ENCODE measurements at regions not wholly inside any gene's neighbourhood (a gene's known extent, or its start where the extent isn't known, plus 50 kb on each side); places are given as distances from the start of the nearest gene placed in this dataset.
"Not testable (repeated sequence)": the region's sequence is repeated elsewhere in the genome, so short reads cannot be mapped to it uniquely, and the experiment has no call there.

DNA sequence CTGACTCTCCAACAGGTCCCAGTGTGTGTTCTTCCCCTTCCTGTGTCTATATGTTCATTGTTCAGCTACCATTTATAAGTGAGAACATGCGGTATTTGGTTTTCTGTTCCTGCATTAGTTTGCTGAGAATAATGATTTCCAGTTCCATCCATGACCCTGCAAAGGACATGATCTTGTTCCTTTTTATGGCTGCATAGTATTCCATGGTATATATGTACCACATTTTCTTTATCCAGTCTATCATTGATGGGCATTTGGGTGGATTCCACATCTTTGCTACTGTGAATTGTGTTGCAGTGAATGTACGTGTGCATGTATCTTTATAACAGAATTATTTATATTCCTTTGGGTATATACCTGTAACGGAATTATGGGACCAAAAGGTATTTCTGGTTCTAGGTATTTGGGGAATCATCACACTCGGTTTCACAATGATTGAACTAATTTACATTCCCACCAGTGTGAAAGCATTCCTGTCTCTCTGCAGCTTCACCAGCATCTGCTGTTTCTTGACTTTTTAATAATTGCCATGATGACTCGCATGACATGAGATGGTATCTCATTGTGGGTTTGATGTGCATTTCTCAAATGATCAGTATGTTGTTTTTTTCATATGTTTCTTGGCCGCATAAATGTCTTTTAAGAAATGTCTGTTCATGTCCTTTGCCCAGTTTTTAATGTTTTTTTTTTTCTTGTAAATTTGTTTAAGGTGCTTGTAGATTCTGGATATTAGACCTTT is 60.2 kb downstream of the LSMEM1 start:
- no peak for DNase-seq

DNA sequence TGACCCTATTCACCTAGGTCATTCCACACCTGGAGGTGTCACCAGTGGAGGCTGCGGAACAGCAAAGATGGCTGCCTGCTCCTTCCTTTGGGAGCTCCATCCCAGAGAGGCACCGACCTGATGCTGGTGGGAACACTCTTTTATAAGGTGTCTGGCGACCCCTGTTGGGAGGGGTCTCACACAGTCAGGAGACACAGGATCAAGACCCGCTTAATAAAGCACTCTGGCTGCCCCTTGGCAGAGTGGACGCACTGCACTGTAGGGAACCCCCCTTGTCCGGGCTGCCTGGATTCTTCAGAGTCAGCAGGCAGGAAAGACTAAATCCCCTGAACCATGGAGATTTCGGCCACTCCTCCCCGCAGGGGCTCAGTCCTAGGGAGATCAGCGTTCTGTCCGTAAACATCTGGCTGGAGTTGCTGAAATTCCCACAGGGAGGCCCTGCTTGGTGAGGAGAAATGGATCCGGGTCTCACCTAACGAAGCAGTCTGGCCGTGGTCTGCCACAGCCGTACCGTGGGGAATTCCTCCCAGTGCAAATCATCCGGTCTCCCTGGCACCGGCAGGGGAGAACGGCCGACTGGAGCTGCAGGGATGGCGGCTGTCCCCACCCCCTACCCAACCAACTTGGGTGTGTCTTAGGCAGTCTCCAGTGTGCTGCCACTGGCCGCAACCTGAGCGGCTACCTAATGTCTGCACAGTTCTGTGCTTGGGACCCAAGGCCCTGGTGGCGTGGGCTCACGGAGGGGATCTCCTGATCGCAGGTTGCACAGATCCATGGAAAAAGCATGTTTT is 66.1 kb downstream of the LSMEM1 start:
- no peak for DNase-seq

DNA sequence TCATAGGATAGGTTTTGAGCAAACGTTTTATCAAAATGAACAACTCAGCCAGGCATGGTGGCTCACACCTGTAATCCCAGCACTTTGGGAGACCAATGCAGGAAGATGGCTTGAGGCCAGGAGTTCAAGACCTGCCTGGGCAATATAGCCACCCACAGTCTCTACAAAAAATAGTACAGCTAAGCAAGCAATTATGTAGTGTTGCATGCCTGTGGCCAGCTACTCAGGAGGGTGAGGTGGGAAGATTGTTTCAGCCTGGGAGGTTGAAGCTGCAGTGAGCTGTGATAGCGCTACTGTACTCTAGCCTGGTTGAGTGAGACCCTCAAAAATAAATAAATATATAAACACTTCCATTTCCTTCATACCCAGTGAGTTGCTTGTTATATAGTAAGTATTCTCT is 67.1 kb downstream of the LSMEM1 start:
- DNase-seq: no peak

DNA sequence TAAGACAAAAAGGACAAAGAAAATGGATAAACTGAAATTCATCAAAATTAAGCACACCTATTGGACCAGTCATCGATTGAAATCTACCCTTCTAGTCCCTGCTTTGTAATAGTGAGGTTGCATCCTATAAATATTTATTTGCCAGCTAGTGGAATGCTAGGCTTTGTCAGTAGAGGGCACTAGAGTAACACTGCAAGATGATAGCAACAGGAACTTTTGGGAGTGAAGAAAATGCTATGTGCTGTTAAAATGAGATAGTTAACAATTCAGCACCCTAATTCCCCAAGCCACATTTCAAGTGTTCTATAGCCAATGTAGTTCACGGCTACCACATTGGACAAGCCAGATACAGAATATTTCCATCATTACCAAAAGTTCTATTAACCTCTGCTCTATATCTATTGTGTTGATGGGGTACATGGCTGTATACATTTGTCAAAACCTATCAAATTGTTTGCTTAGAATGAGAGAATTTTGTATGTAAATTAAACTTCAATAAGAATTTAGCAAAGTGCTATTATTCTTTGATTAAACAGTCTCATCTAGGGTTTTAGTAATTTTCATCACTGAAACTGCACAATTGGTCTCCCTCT is 69.8 kb downstream of the LSMEM1 start:
- peak; percentile 43 for DNase-seq

DNA sequence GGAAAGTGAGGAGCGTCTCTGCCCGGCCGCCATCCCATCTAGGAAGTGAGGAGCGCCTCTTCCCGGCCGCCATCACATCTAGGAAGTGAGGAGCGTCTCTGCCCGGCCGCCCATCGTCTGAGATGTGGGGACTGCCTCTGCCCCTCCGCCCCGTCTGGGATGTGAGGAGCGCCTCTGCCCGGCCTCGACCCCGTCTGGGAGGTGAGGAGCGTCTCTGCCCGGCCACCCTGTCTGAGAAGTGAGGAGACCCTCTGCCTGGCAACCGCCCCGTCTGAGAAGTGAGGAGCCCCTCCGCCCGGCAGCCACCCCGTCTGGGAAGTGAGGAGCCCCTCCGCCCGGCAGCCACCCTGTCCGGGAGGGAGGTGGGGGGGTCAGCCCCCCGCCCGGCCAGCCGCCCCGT is 70.7 kb downstream of the LSMEM1 start:
- not testable (repeated sequence) for DNase-seq

DNA sequence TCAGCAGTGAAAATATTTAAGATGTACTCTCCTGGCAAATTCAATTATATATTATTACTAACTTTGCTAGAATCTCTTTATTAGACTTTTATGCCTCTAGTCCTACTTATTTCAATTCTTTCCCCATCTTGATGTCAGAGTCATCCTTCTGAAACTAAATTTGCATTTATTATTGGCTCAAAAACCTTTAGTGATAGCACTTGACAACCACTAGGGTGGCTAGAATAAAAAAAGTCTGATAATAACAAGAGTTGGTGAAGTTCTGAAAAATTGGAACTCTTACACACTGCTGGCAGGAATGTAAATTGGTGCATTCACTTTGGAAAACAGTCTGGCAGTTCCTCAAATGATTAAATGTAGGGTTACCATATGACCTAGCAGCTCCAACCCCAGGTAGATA is 73.8 kb downstream of the LSMEM1 start:
- DNase-seq: no peak

DNA sequence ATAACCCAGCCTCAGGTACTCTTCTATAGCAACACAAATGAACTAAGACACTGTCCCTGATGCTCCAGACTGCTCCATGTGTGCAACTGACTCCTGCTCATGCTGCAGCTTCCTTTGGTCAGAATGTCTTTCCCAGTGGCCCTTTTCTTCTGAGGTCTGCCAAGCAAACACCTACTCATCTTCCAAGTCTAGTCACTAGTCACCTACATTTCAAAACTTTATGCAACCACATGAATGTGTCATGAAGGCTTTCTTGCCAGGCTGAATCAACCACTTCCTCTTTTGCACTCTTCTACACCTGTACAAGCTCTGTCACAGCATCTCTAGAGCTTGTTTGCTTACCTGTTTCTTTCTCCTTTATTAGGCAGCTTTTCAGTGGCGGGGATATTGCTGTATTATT is 75.8 kb downstream of the LSMEM1 start:
- no peak for DNase-seq

DNA sequence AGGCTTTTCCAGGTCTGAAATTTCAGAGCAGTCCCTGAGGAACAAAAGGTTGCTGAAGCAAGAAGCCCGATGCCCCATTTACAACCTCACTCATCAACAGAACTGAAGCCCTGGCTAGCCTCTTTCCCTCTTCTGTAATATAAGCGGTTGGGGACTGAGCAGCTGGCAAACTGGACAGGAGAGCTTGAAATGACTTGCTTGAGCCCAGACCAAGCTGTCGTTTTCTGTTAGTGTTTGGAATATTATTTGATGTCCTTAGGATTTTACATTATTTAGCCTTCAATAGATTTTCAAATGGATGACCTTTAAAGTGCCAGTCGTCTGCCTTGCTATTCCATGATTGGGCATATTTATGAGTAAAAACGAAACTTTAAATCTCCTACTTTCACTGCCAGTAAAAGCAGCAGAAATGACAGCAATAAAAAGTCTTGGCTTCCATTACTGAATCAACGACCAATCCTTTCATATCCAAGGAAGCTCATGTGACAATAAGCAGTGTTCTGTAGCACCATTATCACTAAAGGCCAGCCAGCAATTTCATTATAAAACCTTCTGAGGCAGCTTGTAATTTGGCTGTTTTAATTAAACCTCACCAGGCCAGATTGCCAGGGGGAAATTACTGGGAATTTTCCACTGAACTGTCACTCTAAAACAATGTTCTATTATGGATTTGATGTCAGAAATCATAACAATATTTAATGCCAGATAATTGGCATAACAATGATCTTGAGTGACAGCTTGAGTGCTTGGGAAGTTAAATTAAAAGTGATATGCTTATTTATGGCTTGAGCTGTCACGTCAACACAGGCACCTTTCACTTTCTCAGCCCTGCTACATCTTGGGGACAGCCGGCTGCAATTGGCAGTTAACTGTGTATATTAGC is 85.9 kb downstream of the LSMEM1 start:
- DNase-seq: no peak

DNA sequence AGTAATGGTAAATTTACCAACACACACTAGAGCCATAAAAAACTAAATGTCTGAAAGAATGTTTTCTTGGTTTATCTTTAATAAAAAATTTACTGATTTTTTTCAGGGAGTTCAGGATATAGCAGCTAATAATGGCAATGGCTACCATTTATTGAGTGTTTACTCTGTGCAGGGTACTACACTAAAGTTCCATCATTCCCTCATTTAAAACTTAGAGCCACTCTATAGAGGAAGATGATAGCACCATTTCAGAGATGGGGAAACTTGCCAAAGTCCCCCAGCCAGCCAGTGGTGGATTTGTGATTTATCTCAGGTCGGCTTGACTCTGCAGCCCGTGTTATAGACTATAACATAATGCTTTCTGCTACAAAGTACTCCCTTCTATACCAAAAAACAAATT is 86.6 kb downstream of the LSMEM1 start:
- DNase-seq: no peak

DNA sequence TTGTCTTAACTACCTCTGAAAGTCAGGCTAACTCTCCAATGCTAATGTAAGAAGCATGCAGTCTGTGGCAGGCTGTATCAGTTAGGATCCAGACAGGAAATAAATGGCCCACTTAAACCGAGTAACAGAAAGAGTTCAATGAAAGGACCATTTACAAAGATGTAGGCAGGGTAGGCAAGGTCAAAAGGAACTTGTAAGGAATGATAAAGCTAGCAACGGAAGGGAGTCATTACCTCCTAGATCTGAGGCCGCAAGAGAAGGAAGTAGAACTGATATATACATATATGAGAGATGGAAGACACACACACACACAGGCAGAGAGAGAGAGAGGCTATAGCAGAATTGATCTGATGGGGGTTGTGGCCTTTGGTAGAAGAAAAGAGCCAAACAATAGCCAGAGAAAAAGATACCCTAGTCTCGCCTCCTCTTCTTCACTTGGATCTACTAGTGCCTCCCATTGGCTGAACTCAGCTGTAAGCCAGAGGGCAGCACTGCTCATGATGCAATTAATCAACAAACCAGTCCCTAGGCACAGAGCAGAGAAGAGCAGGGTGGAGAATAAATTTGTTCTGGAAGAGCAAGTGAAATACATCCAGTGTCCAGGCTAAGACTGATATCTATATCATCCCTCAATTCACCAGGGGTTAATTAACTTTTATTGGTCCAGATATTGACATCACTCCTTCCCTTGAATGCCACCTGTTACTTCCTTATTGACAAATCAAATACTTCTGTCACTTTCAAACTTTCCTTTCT is 91.2 kb downstream of the LSMEM1 start:
- DNase-seq: no peak

DNA sequence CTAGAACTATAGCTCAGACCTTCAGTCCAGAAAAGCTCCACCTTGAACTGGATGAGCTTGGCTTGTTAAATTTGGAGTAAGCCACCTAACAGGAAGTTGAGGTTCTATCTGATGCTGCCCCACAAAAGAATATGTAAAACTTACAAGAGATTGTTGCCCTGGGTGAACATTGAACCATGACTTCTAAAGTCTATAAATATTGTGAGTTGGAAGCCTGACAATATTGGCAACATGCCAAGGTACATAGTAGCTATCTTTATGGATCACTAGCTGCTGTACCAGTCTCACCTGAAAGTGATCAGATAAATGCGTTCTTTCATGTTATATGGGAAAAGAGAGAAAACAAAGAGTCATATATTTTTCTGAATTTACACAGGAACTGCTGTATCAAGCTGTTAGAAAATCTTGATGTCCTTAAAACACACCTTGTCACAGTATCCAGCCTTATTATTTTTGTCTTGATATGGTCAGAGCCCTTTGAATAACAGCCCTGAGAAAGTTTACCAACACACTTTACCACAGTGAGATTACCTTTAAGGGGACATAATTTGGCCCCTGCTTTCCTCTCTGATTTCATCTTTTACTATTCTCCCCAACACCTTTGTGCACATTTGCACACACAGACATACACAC is 92.0 kb downstream of the LSMEM1 start:
- DNase-seq: no peak

DNA sequence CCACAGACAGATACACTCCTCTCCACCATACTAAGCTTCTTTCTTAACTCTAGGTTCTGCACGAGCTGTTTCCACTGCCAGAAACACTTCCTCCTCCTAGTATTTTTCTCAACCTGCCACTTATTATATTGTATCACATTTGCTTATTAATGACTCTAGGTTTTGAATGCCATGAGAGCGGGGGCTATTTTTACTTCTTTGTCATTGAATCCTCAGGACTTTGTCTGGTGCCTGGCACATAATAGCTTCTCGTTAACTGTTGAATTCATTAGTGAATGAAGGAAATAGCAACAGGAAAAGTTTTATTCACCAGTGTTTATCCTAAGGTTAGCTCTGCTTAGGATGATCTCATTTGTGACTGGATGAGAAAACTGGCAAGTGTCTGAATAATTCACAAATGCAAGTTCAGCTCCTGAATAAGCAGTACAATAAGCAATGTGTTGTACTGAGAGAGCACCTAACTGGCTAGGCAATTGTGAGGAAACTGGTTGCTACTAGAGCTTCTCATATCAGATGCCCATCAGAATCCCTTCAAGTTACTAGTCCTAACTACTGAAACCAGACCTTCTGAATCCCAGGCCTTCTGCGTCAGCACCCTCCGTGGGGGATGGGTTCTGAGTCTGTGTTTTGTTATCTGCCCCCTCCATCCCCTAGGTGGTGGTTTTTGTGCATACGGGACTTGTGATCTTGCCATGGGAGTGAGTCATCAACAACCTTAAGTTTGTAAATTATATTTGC is 92.7 kb downstream of the LSMEM1 start:
- DNase-seq: no peak

DNA sequence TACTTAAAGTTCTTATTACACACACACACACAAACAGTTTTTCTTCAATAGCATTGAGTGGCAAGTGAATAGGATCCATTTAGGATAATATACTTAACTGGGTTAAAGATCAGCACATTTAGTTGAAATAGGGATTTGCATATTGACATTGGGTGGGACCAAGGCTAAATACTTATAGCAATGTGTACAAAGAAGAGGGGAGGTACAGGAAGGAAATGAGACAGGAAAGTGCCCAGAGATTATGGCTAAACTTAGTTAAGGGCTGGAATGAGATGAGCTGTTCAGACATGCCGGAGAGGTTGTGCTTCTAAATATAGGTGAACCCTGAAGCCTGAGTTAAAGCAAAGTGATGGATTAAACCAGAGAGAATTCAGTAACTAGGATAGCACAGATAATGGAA is 95.1 kb downstream of the LSMEM1 start:
- no peak for DNase-seq

DNA sequence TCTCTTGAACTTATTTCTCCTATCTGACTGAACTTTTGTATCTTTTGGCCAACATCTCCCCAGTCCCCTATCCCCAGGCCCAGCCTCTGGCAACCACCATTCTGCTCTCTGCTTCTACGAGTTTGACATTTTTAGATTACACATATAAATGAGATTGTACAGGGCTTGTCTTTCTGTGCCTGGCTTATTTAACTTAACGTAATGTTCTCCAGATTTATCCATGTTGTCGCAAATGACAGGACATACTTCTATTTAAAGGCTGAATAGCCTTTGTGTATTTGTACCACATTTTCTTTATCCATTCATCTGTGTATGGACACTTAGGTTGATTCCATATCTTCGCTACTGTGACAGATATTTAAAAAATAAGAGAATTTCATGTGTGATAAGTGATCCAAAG is 98.6 kb downstream of the LSMEM1 start:
- DNase-seq: no peak

DNA sequence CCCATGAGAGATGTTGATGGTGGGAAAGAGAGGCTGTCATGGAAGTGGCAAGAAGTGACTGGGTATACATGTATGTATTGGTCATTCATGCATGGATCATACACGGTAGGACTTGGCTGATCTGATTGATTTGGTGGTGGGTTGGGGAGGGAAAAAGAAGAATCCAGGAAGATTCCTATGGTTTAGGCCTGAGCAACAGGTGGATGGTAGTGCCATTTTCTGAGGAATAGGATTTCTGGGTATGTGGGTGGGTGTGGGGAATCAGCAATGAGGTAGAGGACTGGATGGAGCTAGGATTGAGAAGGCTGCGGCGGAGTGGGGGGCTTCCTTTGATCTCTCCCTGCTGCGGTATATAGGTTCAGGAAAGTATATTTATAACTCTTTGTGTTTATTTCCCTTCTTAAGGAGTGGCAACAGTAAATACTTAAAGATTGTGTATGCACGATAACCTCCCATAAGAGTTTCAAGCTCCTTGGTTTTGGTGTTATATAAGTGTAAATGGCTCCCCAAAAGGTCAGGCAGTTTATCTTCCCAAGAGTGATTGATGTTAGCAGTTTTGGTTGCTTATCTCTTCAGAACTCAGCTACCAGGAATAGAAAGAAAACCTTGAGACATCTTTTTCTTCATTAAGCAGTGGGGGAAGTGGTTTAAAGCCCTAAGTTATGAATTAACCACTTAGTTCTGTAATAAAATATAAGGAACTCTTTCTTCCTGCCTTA is 100.1 kb downstream of the LSMEM1 start:
- DNase-seq: no peak

DNA sequence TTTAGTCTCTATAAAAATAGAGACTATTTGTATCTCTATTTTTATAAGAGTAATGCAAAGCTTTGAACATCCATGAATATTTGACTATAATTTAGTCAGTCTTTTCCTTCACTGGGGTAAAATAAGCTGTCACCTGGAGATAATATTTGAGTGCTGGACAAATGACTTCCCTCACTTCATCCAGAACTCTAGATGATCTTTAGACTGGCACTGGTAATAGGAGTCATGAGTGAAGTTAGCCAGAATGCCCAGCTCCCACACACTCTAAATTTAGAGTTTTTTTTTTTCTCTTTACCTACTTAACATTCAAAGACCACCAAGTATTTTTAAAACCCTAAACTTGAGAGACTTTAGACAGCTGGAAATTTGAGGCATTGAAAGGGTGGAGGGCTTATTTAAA is 100.7 kb downstream of the LSMEM1 start:
- no peak for DNase-seq

DNA sequence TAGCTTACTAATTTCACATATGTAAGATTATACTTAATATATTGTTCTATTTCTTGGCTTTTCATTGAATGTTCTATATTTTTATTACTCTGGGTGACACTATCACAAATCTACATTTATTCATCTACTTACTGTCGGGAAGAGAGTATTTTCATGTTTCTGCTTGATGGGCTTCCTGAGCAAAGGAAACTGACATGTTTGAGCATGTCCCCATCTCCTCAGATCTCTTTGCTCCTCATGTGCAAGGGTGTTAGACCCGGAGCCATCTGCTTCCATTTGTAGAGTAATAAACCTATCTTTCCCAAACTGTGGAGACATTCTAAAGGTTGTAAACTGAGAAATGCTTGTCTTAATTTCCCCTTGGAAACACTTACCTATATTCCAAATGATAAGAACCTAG is 103.5 kb downstream of the LSMEM1 start:
- no peak for DNase-seq

DNA sequence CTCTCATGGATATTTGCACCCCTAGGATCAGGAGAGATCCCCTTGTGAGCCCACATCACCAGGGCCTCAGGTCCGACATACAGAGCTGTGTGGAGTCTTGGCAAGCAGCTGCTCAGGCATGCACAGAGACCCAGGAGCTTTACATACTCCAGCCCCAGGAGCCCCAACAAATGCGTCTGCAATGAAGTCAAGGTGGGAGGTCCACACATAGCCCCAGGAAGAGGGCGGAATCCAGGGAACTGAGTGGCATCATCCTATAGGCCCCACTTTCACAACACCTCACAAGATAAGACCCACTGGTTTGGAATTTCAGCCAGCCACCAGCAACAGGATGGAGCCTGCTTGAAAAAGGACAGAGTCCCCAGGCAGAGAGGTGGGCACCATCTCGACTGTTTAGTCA is 106.7 kb downstream of the LSMEM1 start:
- no peak for DNase-seq

DNA sequence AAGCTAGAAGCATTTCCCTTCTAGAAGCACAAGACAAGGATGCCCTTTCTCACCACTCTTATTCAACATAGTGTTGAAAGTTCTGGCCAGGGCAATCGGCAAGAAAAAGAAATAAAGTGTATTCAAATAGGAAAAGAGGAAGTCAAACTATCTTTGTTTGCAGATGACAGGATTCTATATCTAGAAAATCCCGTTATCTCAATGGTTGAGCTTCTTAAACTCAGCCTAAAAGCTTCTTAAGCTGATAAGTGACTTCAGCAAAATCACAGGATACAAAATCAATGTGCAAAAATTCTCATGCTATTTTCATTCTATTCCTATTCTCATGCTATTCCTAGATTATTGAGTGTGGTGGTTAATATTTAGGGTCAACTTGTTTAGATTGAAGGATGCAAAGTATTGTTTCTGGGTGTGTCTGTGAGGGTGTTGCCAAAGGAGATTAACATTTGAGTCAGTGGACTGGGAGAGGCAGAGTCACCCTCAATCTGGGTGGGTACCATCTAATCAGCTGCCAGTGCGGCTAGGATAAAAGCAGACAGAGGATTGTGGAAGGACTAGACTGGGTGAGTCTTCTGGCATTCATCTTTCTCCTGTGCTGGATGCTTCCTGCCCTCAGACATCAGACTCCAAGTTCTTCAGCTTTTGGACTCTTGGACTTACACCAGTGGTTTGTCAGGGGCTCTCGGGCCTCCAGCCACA is 111.9 kb downstream of the LSMEM1 start:
- DNase-seq: not testable (repeated sequence)

DNA sequence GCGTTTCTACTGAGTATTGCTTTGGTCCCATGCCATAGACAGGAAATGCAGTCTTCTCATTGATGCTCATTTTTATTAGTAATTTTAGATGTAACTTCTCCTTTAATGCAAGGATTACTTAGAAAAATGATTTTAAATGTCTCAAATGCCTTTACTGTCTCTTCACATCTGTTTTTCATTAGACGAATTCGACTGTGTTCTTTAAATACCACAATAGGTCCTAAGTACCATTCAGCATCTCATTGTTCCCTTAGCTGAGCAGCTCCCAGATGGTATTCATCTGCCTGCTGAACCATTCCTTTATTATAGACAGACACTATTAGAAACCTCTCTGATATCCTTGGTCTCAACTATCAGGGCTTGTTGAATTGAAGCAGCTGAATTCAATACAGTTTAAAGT is 113.6 kb downstream of the LSMEM1 start:
- no peak for DNase-seq
